GM10266 (cell line): ENCODE measurements at regions not wholly inside any gene's neighbourhood (a gene's known extent, or its start where the extent isn't known, plus 50 kb on each side); places are given as distances from the start of the nearest gene placed in this dataset.
"Not testable (repeated sequence)": the region's sequence is repeated elsewhere in the genome, so short reads cannot be mapped to it uniquely, and the experiment has no call there.

Source experiments
- DNase-seq: peaks from one replicate; pipeline ENCODE4 v3.0.0; 2012; ENCODE audit errors: extremely low spot score
- CTCF ChIP-seq: IDR thresholded peaks from 2 replicates; pipeline ENCODE4 v1.5.1; 2012; ENCODE audit warnings: mild to moderate bottlenecking, low read depth; ENCODE audit not compliant: control insufficient read depth, insufficient read depth; ENCODE audit errors: missing control alignments

- no peak for TF ChIP-seq CTCF
- DNase-seq: no peak
Observed at GRCh38 chr10:62990126-62990525, 143.0 kb upstream of the NRBF2 start.

GRCh38 chr10:62985807-62986600, 147.1 kb upstream of the NRBF2 start:
- no peak for TF ChIP-seq CTCF

GRCh38 chr10:62981096-62981495, 152.0 kb upstream of the NRBF2 start:
- TF ChIP-seq CTCF: no peak
- no peak for DNase-seq

More at GRCh38 chr10:62985807-62986600, 147.1 kb upstream of the NRBF2 start:
- no peak for DNase-seq

DNA sequence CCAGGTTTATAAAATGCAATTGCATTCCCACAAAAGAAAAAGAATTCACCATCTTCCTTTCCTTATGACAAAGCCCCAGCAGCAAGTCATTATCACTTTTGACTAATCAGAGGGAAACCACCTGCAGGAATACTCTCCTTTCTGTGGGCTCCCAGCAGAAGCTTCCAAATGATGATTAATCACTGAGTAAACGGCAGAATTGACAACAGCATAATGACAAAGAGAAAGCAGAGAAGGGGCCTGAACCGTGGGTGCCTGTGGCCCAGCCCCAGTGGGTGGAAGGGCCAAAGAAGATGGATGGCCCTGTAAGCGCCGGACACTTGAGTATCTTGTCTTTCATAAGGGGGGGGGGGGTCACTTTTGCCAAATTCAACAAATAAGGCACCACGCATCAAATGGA, 152.4 kb upstream of the NRBF2 start:
- TF ChIP-seq CTCF: no peak
- DNase-seq: no peak

- no peak for DNase-seq
- no peak for TF ChIP-seq CTCF
Observed at GRCh38 chr10:62979921-62980320, 153.2 kb upstream of the NRBF2 start.

DNA sequence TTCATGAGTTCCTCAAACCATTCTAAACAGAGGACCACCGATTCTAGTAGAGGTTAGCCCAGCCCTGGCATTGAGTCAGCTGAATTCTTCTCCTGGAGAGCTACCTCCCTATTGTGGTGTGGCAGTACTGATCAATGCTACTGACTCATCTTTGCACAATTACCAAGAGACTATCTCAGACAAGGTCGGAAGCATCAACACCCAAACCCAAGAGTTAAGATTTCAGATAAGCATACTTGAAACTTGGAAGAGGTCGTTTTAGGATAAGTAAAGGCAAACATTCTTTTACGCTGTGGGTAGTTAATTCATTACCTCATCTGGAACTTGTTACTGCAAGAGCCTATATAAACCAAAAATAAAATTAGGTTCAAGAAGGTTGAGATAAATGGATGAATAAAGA, 154.6 kb upstream of the NRBF2 start:
- DNase-seq: no peak
- no peak for TF ChIP-seq CTCF

DNA sequence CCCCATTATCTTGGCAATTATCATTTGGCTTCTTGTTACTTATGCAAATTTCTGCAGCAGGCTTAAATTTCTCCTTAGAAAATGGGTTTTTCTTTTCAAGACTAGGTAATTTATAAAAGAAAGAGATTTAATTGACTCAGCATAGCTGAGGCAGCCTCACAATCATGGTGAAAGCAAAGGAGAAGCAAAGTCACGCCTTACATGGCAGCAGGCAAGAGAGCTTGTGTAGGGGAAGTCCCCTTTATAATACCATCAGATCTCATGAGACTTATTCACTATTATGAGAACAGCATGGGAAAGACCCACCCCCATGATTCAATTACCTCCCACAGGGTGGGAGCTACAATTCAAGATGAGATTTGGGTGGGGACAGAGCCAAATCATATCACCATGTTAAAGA, 158.3 kb upstream of the NRBF2 start:
- DNase-seq: not testable (repeated sequence)

- no peak for TF ChIP-seq CTCF
- DNase-seq: no peak
Observed at GRCh38 chr10:62972103-62972502, 155.9 kb upstream of the EGR2 start.
